GM19395 (cell line): ENCODE measurements at regions not wholly inside any gene's neighbourhood (a gene's known extent, or its start where the extent isn't known, plus 50 kb on each side); places are given as distances from the start of the nearest gene placed in this dataset.

ENCODE experiments used
- ATAC-seq: cut with Tn5 transposase; IDR thresholded peaks from one replicate; pipeline ENCODE4 v1.9.1; 2021; ENCODE audit warnings: mild to moderate bottlenecking, moderate library complexity; ENCODE audit not compliant: unreplicated experiment

DNA sequence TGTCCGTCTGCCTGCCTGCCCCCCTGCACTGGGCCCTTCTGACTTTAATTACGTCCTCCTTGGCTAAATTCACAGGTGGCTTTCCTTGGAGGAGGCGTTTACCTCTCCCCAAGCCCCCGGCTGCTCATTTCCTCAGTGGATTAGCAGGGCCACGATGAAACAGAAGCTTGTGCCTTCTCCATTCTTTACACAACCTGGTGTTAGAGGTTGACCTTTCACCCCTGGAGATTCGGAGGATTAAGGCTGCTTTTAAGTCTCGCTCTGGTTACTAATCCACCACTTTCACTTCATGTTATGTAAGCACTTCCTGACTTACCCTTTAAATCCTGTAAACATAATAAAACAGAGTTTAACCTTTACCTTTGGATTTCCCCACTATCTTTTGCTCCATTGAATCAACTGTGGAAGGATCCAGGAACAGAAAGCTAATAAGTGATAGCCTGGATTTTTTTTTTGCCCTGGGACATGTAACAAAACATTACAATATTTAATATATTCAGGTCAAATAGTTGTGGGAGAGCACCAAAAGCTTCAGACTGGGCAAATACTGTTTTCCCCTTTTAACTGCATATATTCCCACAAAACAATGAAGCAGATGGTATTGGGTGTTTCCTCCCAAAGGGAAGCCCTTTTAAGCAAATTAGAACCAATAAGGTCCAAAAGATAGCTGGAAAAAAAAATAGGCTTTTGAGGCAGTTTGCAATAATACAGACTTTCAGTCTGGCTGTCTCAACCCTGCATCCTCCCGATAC lies 370.2 kb downstream of the EN1 start:
- no peak for ATAC-seq

DNA sequence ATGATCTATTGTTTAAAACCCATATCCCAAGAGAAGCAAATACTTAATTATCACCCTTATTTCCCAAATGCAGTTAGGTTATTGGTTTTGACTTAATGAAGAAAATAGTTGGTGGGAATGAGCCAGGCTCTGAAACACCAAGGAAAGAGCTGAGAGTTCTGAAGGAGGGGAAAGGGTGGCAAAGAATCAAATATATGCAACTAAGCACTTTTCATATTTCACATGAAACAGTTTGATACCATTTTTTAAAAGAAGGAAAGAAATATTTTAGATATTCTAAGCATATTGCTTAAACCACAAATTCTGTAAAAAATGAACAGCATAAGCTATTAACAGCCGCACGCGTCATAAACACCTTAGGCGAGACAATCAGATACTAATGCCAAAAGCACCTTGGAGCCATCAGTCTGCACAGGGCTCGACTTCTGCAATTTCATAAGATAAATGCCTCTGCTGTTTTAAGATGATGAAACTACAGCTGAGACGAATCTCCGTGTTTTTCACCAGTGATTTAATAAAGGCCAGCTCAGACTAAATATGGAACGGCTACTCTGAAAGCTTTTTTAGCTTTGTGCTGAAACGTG lies 371.7 kb downstream of the EN1 start:
- no peak for ATAC-seq

DNA sequence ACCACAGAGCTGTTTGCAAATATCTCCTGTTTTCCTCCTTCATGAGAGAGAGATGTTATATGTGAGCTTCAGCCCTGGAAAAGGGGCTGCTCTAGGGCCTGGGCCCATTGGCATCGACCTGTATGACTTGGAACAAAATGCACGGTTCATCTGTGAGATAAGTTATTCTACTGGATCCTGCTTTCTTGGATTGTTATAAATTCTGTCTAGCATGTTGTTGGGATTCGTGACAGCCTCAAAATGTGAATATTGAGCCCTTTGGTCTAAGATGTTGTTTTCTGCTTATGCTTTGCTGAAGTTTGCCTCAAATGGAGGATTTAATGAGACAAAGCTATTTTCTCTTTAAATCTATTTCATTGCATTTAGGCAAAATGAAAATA lies 372.9 kb downstream of the EN1 start:
- ATAC-seq: no peak

DNA sequence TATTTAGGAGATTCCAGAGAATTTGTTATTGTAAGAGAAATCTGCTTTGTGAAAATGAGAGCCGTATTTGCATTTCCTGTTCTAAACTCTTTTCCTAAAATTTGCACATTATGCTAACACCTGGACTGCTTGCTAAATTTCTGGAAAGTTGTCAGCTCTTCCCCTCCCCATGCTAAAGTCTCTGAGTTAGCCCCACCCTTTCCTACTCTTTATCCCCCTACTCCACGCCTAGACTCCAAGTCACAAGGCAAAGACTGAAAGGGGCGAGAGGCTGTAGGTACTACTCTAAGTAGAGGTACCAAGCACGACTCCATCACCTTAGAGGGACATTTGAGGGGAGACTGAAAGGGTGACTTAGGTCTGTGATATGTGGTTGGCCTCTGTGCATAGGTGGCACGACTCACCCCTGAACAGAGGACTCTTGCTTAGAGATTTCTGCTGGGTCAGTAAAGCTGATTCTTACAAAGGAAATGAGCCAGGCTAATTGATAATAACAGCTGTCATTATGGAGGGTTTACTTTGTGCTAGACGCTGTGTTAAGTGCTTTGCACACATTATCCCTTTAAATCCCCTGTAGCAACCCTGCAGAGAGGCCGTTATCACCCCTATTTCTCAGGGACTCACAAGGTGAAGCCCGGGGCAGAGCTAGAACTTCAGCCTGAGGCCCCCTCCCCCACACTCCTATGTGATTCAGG lies 373.5 kb downstream of the EN1 start:
- no peak for ATAC-seq

DNA sequence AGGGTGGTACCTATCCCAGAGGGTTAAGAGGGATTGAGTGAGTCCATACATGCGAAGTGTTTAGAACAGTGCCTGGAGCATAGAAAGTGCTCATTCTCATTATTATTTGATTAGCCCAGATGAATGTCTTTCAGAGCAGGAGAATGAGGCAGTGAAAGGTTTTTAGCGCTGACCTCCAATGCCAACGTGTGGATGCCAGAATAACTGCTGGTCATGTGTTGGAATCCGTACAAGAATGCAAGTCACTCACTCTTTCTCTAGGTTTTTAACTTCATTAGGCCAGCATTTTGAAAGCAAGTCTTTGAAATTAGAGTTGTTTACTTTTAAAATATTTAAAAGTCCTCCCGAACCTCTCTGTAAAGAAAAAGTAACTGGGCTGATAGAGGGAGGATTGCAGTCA lies 374.2 kb downstream of the EN1 start:
- ATAC-seq: no peak

DNA sequence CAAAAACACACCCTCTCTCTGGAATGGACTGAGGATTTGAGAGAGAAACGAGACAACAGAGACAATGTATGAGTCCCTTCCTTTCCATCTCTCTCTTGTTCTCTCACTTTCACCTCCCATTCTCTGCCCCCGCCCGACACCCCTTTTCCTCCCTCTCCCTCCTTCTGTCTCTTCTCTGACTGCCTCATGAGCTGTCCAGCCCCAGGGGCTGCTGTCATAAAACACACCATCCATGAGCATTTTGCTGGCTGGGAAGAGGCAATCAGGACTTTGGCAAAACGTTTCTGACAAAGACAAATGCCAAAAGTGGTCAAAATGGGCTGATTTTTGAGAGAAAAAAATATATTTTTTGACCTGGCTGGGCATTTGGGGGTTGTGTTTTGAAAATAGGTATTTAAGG lies 377.2 kb downstream of the EN1 start:
- no peak for ATAC-seq

DNA sequence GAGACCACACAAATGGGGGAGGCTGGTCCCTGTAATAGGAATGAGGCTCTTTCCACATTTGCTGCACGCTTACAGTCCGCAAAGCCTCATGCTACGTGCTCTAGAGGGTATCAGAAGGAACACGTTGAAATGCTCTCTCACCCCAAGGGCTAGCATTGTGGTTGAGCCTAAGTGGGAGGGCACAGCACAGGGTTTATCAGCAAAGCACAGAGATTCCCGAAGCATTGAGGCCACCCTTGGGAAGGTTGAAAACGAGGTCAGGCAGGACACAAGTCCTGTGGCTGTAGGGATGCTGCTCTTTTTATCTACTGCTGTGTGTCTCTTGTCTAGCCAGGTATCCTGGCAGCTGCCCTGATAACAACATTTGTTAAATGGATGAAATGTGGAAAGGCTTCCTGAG lies 378.3 kb downstream of the EN1 start:
- no peak for ATAC-seq

DNA sequence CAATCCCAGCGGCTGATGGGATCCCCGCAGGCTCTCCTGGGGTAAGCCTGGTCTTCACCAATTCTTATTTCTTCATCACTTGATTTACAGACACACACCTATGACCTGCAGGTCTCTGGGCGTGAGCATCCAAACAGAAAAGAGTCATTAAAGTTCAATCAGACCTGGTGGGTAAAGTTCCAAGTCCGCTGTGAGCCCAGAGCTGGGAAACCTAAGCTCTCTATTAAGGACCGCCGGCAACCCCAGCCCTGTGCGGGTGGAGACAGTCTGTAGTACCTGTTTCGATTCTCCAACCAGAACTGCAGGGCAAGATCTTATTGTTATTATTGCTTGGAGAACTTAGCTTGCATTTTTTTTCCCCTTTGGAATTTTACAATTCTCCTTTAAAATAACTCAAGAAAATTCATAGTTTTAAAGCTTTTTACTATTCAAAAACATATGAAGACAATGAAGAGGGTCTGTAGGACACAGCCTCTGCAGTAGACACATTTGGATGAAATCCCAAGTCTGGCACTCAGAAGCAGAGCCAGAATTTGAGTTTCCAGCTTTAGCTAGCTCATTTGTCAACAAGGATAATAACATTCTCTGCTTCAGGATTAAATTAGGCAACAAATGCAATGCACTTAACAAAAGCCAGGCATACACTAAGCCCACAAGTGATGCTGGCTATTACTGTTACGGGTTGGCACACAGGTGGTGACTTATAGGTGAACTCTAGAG lies 376.4 kb downstream of the INSIG2 start:
- ATAC-seq: no peak

DNA sequence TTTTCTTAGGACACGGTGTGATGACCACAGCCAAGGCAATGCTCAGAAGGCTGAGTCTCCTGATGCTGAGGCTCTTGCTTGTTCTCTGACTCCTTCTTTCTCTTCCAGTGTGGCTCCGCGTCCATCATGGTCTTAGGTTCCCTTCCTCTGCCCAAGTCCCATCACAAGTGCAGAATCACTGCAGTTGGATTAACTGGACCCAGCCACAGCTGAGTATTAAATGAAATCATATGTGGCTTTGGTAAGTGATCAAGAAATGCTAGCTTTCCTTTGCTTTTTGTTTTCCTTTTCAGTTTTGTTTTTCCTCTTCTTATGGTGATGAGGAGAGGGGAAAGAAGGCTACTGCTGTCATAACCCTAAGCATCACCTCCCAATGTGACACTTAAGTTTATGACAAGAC lies 375.8 kb downstream of the INSIG2 start:
- ATAC-seq: no peak

DNA sequence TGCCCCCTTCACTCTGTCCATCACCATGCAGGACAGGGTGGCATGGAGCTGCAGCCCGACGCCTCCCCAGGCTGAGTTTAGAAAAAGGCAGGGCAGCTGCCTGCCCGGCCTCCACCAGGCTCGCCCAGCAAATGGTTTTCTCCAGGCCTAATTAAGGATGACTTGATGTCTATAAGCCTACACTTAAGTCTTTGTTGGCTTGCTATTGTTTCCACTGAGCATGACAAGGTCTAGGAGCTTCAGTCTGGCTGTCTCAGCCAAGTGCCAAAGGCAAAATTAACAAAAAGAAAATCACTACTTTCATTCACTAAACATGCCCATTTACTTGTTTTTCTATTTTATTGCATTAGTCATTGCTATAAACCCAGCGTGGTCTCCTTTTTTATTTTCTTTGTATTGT lies 372.2 kb downstream of the INSIG2 start:
- ATAC-seq: no peak

DNA sequence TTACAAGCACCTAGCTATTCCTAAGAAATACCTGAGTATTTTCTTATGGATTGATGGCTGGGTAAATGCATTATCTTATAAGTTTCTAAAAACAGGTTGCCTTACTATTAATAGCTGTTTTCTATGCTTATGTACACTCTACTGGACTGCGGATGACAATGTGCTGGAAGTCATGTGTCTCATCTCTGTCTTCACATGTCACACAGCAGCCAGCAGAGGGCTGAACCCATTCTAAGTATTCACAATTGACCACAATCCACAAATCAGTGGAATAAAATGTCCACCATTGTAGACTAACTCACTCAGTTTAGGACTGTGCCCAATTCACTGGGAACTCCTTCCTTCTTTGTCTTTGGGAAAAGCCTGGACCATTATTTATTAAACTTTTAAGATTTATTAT lies 371.2 kb downstream of the INSIG2 start:
- ATAC-seq: no peak

DNA sequence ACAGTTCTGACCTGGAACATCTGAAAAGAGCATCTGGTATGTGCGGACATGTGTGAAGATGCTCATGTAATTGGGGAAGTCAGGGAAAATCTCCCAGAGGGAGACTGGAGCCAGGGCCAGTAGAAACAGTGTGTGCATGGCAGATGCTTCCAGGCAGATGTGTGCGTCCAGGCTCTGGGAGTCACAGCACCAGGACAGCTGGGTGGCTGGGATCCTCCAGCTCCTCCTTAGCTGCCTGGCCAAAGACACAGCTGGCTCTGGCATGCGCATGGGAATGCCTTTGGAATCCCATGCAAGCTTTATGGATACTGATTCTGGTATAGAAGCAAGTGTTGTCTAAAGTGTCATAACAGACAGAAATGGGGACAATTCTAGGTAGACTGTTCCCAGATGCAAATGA lies 369.7 kb downstream of the INSIG2 start:
- ATAC-seq: no peak

DNA sequence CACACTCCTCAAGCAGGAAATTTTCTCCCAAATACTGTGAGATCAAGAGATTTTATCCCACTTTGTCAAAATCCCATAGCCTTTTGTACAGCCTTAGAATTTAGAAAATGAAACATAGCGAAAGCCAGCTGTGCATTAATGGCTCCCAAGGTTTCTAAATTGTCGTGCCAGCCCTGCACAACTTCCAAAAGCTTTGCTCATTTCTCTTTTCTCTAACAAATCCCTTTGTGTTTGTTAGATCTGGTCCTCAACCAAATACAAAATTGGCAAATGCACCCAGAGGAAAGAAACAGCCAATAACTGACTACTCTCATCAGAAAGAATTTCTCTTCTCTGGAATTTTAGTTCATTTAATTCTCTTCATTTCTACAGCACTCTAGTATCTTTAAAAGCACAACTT lies 361.1 kb downstream of the INSIG2 start:
- ATAC-seq: no peak

DNA sequence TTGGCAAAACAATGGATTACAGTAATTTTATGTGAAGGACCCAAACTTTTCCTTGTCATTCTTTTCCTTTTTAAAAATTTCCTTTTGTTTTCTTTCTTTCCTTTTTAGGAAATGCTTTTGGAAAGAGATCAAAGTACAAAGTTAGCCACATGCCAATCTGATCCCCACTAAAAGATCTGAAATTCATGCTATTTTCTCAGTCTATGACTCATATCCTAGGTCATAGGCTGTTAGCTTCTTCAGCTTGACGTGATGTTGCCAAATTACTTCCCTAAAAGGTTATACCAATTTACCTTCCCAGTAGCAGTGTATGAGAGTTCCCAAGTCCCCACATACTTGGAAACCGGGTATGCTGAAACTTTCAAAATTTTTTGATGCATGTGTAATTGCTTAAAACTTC lies 355.3 kb downstream of the INSIG2 start:
- no peak for ATAC-seq

DNA sequence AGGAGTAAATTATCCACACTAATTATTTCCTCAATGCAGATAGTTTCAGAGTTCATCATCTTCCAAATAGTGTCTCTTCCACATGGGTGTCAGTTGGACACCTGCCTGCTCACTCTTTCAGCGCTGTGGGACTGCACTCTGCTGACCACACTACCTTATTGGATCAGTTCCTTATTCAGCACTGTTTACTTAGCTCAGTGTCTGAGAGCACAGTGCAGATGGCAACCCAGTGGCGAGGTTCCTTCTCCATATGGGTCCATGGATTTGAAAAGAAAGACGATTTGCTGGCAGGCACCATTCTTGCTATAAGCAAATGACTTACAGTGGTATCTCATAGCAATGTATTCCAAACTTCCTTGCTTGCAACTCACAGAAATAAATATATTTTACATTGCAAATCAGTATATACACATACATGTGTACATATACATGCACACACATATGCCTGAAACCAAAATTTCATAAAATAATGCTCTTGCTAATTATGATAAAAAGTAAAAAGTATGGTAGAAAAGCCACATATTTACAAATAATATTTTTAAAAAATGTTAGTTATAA lies 354.8 kb downstream of the INSIG2 start:
- ATAC-seq: no peak

DNA sequence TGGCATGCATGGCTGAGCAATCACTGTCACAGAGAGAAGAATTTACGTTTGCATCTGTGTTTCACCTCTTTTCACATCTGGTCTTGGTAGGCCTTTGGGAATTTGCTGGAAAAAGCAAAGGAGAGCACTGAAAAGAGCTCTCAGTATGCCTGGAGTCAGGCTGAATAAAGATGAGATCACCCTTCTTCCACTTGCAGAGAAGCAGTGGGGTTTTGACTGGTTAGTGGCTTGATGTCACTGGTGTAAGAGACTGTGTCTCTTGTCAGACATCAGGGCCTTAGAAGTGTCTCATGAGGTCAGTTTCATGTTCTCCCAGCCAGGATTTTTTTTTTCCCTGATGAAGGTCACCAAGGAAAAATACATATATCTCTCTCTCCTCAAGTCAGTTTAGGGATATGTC lies 353.8 kb downstream of the INSIG2 start:
- ATAC-seq: no peak

DNA sequence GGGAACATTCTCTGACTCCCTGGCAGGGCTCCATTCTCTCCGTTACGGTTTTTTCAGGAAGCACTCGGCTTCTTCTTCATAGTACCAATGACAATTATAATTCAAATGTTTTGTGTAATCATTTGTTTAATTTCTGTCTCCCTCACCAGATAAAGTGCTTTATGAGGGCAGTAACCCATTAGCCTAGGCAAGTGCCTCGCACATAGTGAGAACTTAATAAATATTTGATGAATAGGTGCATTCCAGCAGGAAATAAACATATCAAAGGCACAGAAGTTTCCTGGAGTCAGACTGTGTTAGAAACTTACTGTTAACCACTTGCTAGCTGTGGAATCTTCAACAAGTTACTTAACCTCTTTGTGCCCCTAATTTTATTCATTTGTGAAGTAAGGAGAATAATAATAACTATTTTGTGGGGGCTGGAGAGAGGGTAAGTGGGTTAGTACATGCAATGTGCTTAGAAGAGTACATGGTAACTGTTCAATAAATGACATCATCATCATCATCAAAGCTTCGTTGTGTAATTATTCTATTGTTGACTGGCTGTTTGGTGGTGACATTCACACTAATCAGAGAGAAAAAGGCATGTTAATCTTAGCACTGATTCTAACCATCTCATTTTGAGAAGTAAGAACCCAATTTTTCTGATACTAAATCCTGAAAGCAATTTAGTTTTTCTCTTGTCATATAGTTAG lies 352.3 kb downstream of the INSIG2 start:
- no peak for ATAC-seq

DNA sequence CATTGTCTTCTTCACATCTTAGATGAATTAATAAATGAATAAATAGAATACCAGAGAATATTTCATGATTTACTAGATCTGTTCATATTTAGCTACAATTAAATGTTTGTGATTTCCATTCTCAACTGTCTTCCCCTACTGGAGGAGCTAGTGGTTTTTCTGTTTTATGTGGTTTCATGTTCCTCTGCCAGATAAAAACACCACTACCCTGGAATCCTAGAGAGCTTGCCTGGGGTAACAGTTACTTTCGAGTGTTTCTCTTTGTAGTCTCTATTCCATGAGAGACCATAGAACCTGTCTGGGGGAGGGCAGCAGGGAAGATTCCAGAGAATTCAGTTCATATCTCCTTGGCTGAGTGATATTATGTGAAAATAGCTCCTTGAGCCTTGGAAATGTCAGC lies 349.2 kb downstream of the INSIG2 start:
- no peak for ATAC-seq

DNA sequence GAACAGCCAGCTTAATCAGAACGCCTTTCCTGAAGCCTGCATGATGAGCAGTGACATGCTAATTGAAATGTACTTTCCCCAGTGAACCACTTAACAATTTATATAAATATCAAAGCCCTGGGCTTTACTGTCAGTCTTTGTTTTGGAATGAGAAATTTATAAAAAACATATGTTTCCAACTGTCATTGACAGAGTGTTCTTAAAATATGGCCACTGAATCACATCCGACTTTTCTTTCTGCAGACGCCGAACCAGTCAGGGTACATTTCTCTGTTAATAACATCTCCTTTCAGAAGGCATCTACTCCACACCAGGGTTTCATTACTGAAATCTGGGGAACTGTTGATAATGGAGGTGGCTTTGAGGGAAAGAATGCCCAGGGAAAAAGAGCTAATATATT lies 343.7 kb downstream of the INSIG2 start:
- ATAC-seq: no peak

DNA sequence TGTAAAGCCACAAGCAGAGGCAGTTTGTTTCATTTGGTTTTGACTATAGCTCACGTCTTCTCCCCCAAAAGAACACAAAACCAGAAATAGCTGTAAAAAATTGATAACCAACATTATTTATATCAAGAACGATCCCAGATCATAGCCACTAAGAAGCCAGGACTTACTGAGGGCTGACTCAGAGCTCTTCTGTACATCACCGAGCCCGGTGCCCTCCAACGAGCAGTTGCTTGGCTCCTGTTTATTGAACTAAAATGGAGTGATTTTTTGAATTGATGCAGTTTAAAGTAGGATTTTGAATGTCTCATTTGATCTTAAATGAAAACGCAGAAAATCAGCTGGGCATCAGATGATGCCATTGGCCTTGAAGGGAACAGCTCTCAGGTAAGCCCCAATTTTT lies 343.3 kb downstream of the INSIG2 start:
- no peak for ATAC-seq

DNA sequence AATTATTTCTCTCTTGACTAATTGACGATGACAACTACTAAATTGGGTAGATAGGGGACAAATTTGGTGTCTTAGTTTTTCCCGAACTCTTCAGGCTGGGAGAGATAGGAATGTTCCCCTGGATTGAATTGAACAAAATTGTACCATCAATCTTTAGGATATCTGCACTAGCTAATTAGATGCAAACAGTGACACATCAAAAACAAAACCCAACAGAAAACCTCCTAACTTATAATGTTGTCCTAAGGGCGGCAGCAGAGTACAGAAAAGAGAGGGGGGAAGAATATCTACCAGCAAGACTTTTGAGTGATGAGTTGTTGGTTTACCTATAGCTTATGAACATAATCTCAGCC lies 342.9 kb downstream of the INSIG2 start:
- no peak for ATAC-seq
